ENCODE measurements at regions not wholly inside any gene's neighbourhood (a gene's known extent, or its start where the extent isn't known, plus 50 kb on each side); places are given as distances from the start of the nearest gene placed in this dataset.

DNA sequence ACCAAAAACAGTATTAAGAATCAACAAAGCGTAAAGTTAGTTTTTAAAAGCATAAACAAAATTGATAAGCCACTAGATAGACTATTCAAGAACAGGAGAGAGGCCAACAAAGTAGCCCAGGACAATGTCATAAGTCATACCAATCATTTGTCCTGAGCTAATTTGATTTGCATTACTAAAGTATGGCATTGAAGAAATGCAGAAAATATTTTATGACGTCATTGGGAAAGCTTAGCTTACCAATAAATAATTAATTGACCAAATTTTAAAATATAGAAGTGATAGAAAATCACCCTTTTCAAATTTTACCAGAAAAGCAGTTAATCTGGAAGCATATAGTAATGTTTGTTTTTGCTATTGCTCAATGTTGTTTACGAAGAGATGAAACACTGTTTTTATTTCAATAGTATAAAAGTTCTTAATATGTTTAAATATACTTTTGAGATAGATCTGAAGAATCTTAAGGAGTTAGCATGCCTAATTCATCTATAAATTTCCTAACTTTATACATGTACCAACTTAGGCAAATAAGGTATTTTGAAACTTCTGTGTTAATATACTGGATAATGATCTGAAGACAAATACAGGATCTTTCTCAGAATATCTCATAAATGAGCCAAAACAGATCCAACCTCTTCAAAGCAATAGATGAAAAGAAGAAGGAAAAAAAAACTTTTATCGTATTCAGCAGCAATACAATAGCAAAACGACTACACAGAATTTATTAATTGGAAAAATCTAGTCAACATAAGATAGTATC lies 1118.5 kb downstream of the SLC16A7 start:
- TF ChIP-seq EZH2 (IDR thresholded peaks at IDR 0.05; ENCODE audit: low read length), result no peak
- TF ChIP-seq, protein P1, sequence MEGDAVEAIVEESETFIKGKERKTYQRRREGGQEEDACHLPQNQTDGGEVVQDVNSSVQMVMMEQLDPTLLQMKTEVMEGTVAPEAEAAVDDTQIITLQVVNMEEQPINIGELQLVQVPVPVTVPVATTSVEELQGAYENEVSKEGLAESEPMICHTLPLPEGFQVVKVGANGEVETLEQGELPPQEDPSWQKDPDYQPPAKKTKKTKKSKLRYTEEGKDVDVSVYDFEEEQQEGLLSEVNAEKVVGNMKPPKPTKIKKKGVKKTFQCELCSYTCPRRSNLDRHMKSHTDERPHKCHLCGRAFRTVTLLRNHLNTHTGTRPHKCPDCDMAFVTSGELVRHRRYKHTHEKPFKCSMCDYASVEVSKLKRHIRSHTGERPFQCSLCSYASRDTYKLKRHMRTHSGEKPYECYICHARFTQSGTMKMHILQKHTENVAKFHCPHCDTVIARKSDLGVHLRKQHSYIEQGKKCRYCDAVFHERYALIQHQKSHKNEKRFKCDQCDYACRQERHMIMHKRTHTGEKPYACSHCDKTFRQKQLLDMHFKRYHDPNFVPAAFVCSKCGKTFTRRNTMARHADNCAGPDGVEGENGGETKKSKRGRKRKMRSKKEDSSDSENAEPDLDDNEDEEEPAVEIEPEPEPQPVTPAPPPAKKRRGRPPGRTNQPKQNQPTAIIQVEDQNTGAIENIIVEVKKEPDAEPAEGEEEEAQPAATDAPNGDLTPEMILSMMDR (optimal IDR thresholded peaks at IDR 0.05 in 1 of 3, IDR thresholded peaks at IDR 0.05 in 1 of 3, conservative IDR thresholded peaks at IDR 0.05 in 1 of 3; ENCODE audit: extremely low read depth in 1 of 3, insufficient read depth in 2 of 3, low read length in 3 of 3), result no peak
